HS-5 (cell line): ENCODE measurements at regions not wholly inside any gene's neighbourhood (a gene's known extent, or its start where the extent isn't known, plus 50 kb on each side); places are given as distances from the start of the nearest gene placed in this dataset.

Experiments used
- DNase-seq: peaks from one replicate; pipeline ENCODE4 v3.0.0-alpha.2; 2012; ENCODE audit warnings: low read depth

GRCh38 chr3:36193448-36193847 lies 186.9 kb upstream of the STAC start:
- DNase-seq: no peak

GRCh38 chr3:36196058-36196457 lies 184.2 kb upstream of the STAC start:
- DNase-seq: no peak

GRCh38 chr3:36197151-36197550 lies 183.2 kb upstream of the STAC start:
- no peak for DNase-seq

GRCh38 chr3:36201546-36201945 lies 178.8 kb upstream of the STAC start:
- DNase-seq: no peak

GRCh38 chr3:36206956-36207580 lies 173.2 kb upstream of the STAC start:
- no peak for DNase-seq

- no peak for DNase-seq
These were observed 169.3 kb upstream of the STAC start for GRCh38 chr3:36210840-36211651.

- no peak for DNase-seq
These were observed 168.7 kb upstream of the STAC start for GRCh38 chr3:36211652-36211999.

- peak; percentile 25 for DNase-seq
These were observed 168.1 kb upstream of the STAC start for GRCh38 chr3:36212251-36212650.

- no peak for DNase-seq
These were observed 165.8 kb upstream of the STAC start for GRCh38 chr3:36214460-36214859.

- no peak for DNase-seq
These were observed 165.1 kb upstream of the STAC start for GRCh38 chr3:36215241-36215640.

- DNase-seq: no peak
These were observed 160.9 kb upstream of the STAC start for GRCh38 chr3:36219398-36219797.

- no peak for DNase-seq
These were observed 160.1 kb upstream of the STAC start for GRCh38 chr3:36220173-36220572.

- no peak for DNase-seq
These were observed 158.3 kb upstream of the STAC start for GRCh38 chr3:36221975-36222374.

GRCh38 chr3:36227980-36228379 lies 152.3 kb upstream of the STAC start:
- DNase-seq: no peak

GRCh38 chr3:36229496-36229895 lies 150.8 kb upstream of the STAC start:
- no peak for DNase-seq

GRCh38 chr3:36232797-36233489 lies 147.4 kb upstream of the STAC start:
- DNase-seq: no peak

GRCh38 chr3:36244728-36245127 lies 135.6 kb upstream of the STAC start:
- peak; percentile 38 for DNase-seq

GRCh38 chr3:36248374-36248773 lies 131.9 kb upstream of the STAC start:
- DNase-seq: no peak

GRCh38 chr3:36250191-36250590 lies 130.1 kb upstream of the STAC start:
- no peak for DNase-seq

- no peak for DNase-seq
These were observed 123.0 kb upstream of the STAC start for GRCh38 chr3:36257158-36257852.

- DNase-seq: no peak
These were observed 121.9 kb upstream of the STAC start for GRCh38 chr3:36258421-36258820.

GRCh38 chr3:36259580-36259979 lies 120.7 kb upstream of the STAC start:
- DNase-seq: no peak

GRCh38 chr3:36269274-36269673 lies 111.0 kb upstream of the STAC start:
- no peak for DNase-seq
